GM10248 (cell line): ENCODE measurements at regions not wholly inside any gene's neighbourhood (a gene's known extent, or its start where the extent isn't known, plus 50 kb on each side); places are given as distances from the start of the nearest gene placed in this dataset.
"Not testable (repeated sequence)": the region's sequence is repeated elsewhere in the genome, so short reads cannot be mapped to it uniquely, and the experiment has no call there.

Source experiments
- CTCF ChIA-PET: fragments of 300-600 bp; sonication (Branson Sonifier 250); formaldehyde crosslinking; extraction: SDS; loops from one replicate; lab custom pipeline; 2021; ENCODE audit warnings: antibody characterized with exemption; lab: Yijun Ruan, JAX
- POLR2A ChIA-PET: fragments of 350-650 bp; sonication (Branson Sonifier 250); formaldehyde crosslinking; extraction: SDS; loops from one replicate; lab custom pipeline; 2020; ENCODE audit warnings: antibody characterized with exemption; lab: Yijun Ruan, JAX
- DNase-seq: peaks from one replicate; pipeline ENCODE4 v3.0.0; 2012; ENCODE audit errors: extremely low spot score
- CTCF ChIP-seq: IDR thresholded peaks from 2 replicates; pipeline ENCODE4 v1.5.1; 2012; ENCODE audit warnings: mild to moderate bottlenecking, low read depth; ENCODE audit errors: extremely low read depth, missing control alignments, control extremely low read depth

- no peak for TF ChIP-seq CTCF
- no peak for DNase-seq
- ChIA-PET CTCF (no interaction called here), POLR2A (no interaction called here)
These were observed 149.6 kb upstream of the ATP10B start for GRCh38 chr5:161001604-161002003.

GRCh38 chr5:161001142-161001541, 149.1 kb upstream of the ATP10B start:
- POLR2A ChIA-PET, CTCF ChIA-PET, DNase-seq: not testable (repeated sequence)

GRCh38 chr5:160991205-160991604, 139.2 kb upstream of the ATP10B start:
- no peak for DNase-seq
- no peak for TF ChIP-seq CTCF
- POLR2A ChIA-PET, result no interaction called here
- CTCF ChIA-PET, result interaction anchor here (1.4 kb wide), 1 partner anchor 16 kb away, joined by 3 read pairs; no protein-coding TSS in a partner anchor

- ChIA-PET CTCF (interaction anchor here (0.9 kb wide), 1 partner anchor 9 kb away, joined by 3 read pairs; no protein-coding TSS in a partner anchor), POLR2A (no interaction called here)
- DNase-seq, result no peak
- no peak for TF ChIP-seq CTCF
These were observed 127.4 kb upstream of the ATP10B start for GRCh38 chr5:160979385-160979784.

- no peak for TF ChIP-seq CTCF
- POLR2A ChIA-PET, result no interaction called here
- CTCF ChIA-PET, result interaction anchor here (0.9 kb wide), 1 partner anchor 10 kb away, joined by 3 read pairs; no protein-coding TSS in a partner anchor
- no peak for DNase-seq
These were observed 126.9 kb upstream of the ATP10B start for GRCh38 chr5:160978944-160979343.

GRCh38 chr5:160976181-160976580, 124.2 kb upstream of the ATP10B start:
- CTCF ChIA-PET, result interaction anchor here (1.5 kb wide), 1 partner anchor 14 kb away, joined by 3 read pairs; no protein-coding TSS in a partner anchor
- no peak for DNase-seq
- POLR2A ChIA-PET, result no interaction called here
- no peak for TF ChIP-seq CTCF

GRCh38 chr5:160970605-160971191, 118.7 kb upstream of the ATP10B start:
- no peak for DNase-seq

More at GRCh38 chr5:160970605-160971191, 118.7 kb upstream of the ATP10B start:
- TF ChIP-seq CTCF, result peak; percentile 35
- ChIA-PET CTCF (interaction anchor here (1.2 to 1.8 kb wide), 3 partner anchors 13 to 19 kb away, joined by 3 to 6 read pairs (median 4); no protein-coding TSS in a partner anchor), POLR2A (no interaction called here)
